Skeletal muscle satellite cell (primary cell): ENCODE measurements at regions not wholly inside any gene's neighbourhood (a gene's known extent, or its start where the extent isn't known, plus 50 kb on each side); places are given as distances from the start of the nearest gene placed in this dataset.

Experiments
- H3K27me3 ChIP-seq: 2 replicates; pipeline ENCODE4 v1.7.0; 2013; ENCODE audit warnings: low read length; ENCODE audit not compliant: control insufficient read depth, insufficient read depth
- H3K36me3 ChIP-seq: 2 replicates; pipeline ENCODE4 v1.7.0; 2013; ENCODE audit warnings: mild to moderate bottlenecking, control low read depth, low read length; ENCODE audit not compliant: insufficient read depth
- H3K4me1 ChIP-seq: 2 replicates; pipeline ENCODE4 v1.7.0; 2013; ENCODE audit warnings: low read length; ENCODE audit not compliant: control insufficient read depth, insufficient read depth
- H3K4me2 ChIP-seq: 2 replicates; pipeline ENCODE4 v1.7.0; 2013; ENCODE audit warnings: mild to moderate bottlenecking, low read length
- H3K4me3 ChIP-seq: 2 replicates; pipeline ENCODE4 v1.7.0; 2013; ENCODE audit warnings: low read length
- H3K9ac ChIP-seq: 2 replicates; pipeline ENCODE4 v1.7.0; 2013; ENCODE audit warnings: mild to moderate bottlenecking, low read depth, low read length, moderate library complexity
- H3K9me3 ChIP-seq: replicated peaks from 2 replicates; pipeline ENCODE4 v1.7.0; 2013; ENCODE audit warnings: mild to moderate bottlenecking, control low read depth, low read length

- no peaks in the 10 kb centered on the region for H3K27me3 ChIP-seq
- no peak overlapping the region for H3K4me3 ChIP-seq
- H3K9me3 ChIP-seq, result no peaks in the 10 kb centered on the region
- no peak overlapping the region for H3K4me2 ChIP-seq
- peaks cover 11% of the 10 kb centered on the region for H3K4me1 ChIP-seq
- no peaks in the 10 kb centered on the region for H3K36me3 ChIP-seq
- H3K9ac ChIP-seq, result no peak overlapping the region
Observed at GRCh38 chr11:110837603-110838002, 125.4 kb upstream of the ARHGAP20 start.

GRCh38 chr11:110835106-110835505, 122.9 kb upstream of the ARHGAP20 start:
- Histone ChIP-seq H3K4me3 (no peak overlapping the region), H3K4me1 (peaks cover 26% of the 10 kb centered on the region), H3K4me2 (no peak overlapping the region), H3K9me3 (no peaks in the 10 kb centered on the region), H3K9ac (no peak overlapping the region), H3K27me3 (no peaks in the 10 kb centered on the region), H3K36me3 (no peaks in the 10 kb centered on the region)

- Histone ChIP-seq H3K4me1 (peaks cover 34% of the 10 kb centered on the region), H3K36me3 (no peaks in the 10 kb centered on the region), H3K4me3 (no peak overlapping the region), H3K27me3 (no peaks in the 10 kb centered on the region), H3K9ac (peak overlapping the region; percentile 45), H3K9me3 (no peaks in the 10 kb centered on the region), H3K4me2 (peak overlapping the region; percentile 57)
Observed at GRCh38 chr11:110833033-110833484, 120.8 kb upstream of the ARHGAP20 start.

- Histone ChIP-seq H3K36me3 (no peaks in the 10 kb centered on the region), H3K9me3 (no peaks in the 10 kb centered on the region), H3K27me3 (no peaks in the 10 kb centered on the region), H3K4me1 (peaks cover 34% of the 10 kb centered on the region), H3K4me2 (peak overlapping the region; percentile 57), H3K4me3 (no peak overlapping the region), H3K9ac (peak overlapping the region; percentile 45)
Observed at GRCh38 chr11:110832539-110832938, 120.3 kb upstream of the ARHGAP20 start.

- peaks cover 34% of the 10 kb centered on the region for H3K4me1 ChIP-seq
Observed at GRCh38 chr11:110832080-110832479, 119.8 kb upstream of the ARHGAP20 start.

GRCh38 chr11:110830747-110831146, 118.5 kb upstream of the ARHGAP20 start:
- Histone ChIP-seq H3K36me3 (no peaks in the 10 kb centered on the region), H3K9me3 (no peaks in the 10 kb centered on the region), H3K4me2 (no peak overlapping the region), H3K27me3 (no peaks in the 10 kb centered on the region), H3K4me3 (no peak overlapping the region), H3K4me1 (peaks cover 34% of the 10 kb centered on the region), H3K9ac (no peak overlapping the region)

More at GRCh38 chr11:110832080-110832479, 119.8 kb upstream of the ARHGAP20 start:
- H3K4me2 ChIP-seq, result no peak overlapping the region
- H3K36me3 ChIP-seq, result no peaks in the 10 kb centered on the region
- H3K9me3 ChIP-seq, result no peaks in the 10 kb centered on the region
- no peaks in the 10 kb centered on the region for H3K27me3 ChIP-seq
- H3K4me3 ChIP-seq, result no peak overlapping the region
- H3K9ac ChIP-seq, result peak overlapping the region; percentile 45

- H3K4me1 ChIP-seq, result peaks cover 34% of the 10 kb centered on the region
- H3K4me3 ChIP-seq, result no peak overlapping the region
- H3K36me3 ChIP-seq, result no peaks in the 10 kb centered on the region
- H3K4me2 ChIP-seq, result no peak overlapping the region
- H3K27me3 ChIP-seq, result no peaks in the 10 kb centered on the region
- H3K9me3 ChIP-seq, result no peaks in the 10 kb centered on the region
- no peak overlapping the region for H3K9ac ChIP-seq
Observed at GRCh38 chr11:110830344-110830743, 118.1 kb upstream of the ARHGAP20 start.

GRCh38 chr11:110829873-110830272, 117.6 kb upstream of the ARHGAP20 start:
- H3K4me1 ChIP-seq, result peaks cover 34% of the 10 kb centered on the region
- no peaks in the 10 kb centered on the region for H3K9me3 ChIP-seq
- H3K4me2 ChIP-seq, result no peak overlapping the region
- no peaks in the 10 kb centered on the region for H3K27me3 ChIP-seq
- H3K4me3 ChIP-seq, result no peak overlapping the region
- H3K9ac ChIP-seq, result no peak overlapping the region
- H3K36me3 ChIP-seq, result no peaks in the 10 kb centered on the region

- Histone ChIP-seq H3K4me2 (no peak overlapping the region), H3K36me3 (no peaks in the 10 kb centered on the region), H3K9me3 (no peaks in the 10 kb centered on the region), H3K27me3 (no peaks in the 10 kb centered on the region), H3K9ac (no peak overlapping the region), H3K4me1 (peaks cover 27% of the 10 kb centered on the region), H3K4me3 (no peak overlapping the region)
Observed at GRCh38 chr11:110828086-110828485, 115.8 kb upstream of the ARHGAP20 start.

GRCh38 chr11:110827276-110827675, 115.0 kb upstream of the ARHGAP20 start:
- no peak overlapping the region for H3K4me2 ChIP-seq
- no peak overlapping the region for H3K4me3 ChIP-seq
- no peaks in the 10 kb centered on the region for H3K9me3 ChIP-seq
- peaks cover 19% of the 10 kb centered on the region for H3K4me1 ChIP-seq
- H3K9ac ChIP-seq, result no peak overlapping the region
- H3K36me3 ChIP-seq, result no peaks in the 10 kb centered on the region
- no peaks in the 10 kb centered on the region for H3K27me3 ChIP-seq

- no peak overlapping the region for H3K4me3 ChIP-seq
- no peak overlapping the region for H3K4me2 ChIP-seq
- H3K9ac ChIP-seq, result no peak overlapping the region
- peaks cover 7% of the 10 kb centered on the region for H3K4me1 ChIP-seq
- no peaks in the 10 kb centered on the region for H3K27me3 ChIP-seq
- no peaks in the 10 kb centered on the region for H3K36me3 ChIP-seq
- H3K9me3 ChIP-seq, result no peaks in the 10 kb centered on the region
Observed at GRCh38 chr11:110824912-110825620, 112.8 kb upstream of the ARHGAP20 start.

- Histone ChIP-seq H3K4me3 (no peak overlapping the region), H3K9ac (no peak overlapping the region), H3K4me1 (peaks cover 7% of the 10 kb centered on the region), H3K36me3 (no peaks in the 10 kb centered on the region), H3K27me3 (no peaks in the 10 kb centered on the region), H3K4me2 (no peak overlapping the region), H3K9me3 (no peaks in the 10 kb centered on the region)
Observed at GRCh38 chr11:110818032-110818687, 105.9 kb upstream of the ARHGAP20 start.
